H9 (cell line): ENCODE measurements at regions not wholly inside any gene's neighbourhood (a gene's known extent, or its start where the extent isn't known, plus 50 kb on each side); places are given as distances from the start of the nearest gene placed in this dataset.

Experiments
- DNase-seq: peaks from one replicate; pipeline ENCODE4 v3.0.0-alpha.2; 2017
- H2AFZ ChIP-seq: one replicate; pipeline ENCODE4 v1.6.1; 2013; ENCODE audit warnings: mild to moderate bottlenecking, low read length, control low read depth, moderate library complexity
- H2AK5ac ChIP-seq: 2 replicates; pipeline ENCODE4 v1.6.1; 2013; ENCODE audit warnings: low read length, control low read depth, mixed read lengths; ENCODE audit not compliant: insufficient read length
- H2BK120ac ChIP-seq: one replicate; pipeline ENCODE4 v1.6.1; 2013; ENCODE audit warnings: low read depth, mild to moderate bottlenecking, low read length, control low read depth, inconsistent platforms; ENCODE audit not compliant: poor library complexity, severe bottlenecking
- H2BK12ac ChIP-seq: 2 replicates; pipeline ENCODE4 v1.6.1; 2013; ENCODE audit warnings: low read length, control low read depth, mixed read lengths, low read depth; ENCODE audit not compliant: insufficient read length
- H2BK15ac ChIP-seq: 2 replicates; pipeline ENCODE4 v1.6.1; 2013; ENCODE audit warnings: low read depth, low read length, control low read depth
- H2BK20ac ChIP-seq: one replicate; pipeline ENCODE4 v1.6.1; 2013; ENCODE audit warnings: low read depth, mild to moderate bottlenecking, low read length, control low read depth, inconsistent platforms; ENCODE audit not compliant: poor library complexity, severe bottlenecking
- H2BK5ac ChIP-seq: 2 replicates; pipeline ENCODE4 v1.6.1; 2013; ENCODE audit warnings: low read length, control low read depth, mixed read lengths; ENCODE audit not compliant: insufficient read length
- H3K14ac ChIP-seq: 2 replicates; pipeline ENCODE4 v1.6.1; 2013; ENCODE audit warnings: low read length, control low read depth; ENCODE audit not compliant: insufficient read depth
- H3K18ac ChIP-seq: 2 replicates; pipeline ENCODE4 v1.6.1; 2013; ENCODE audit warnings: low read depth, mild to moderate bottlenecking, mixed read lengths, low read length, control low read depth; ENCODE audit not compliant: insufficient read length
- H3K23ac ChIP-seq: 2 replicates; pipeline ENCODE4 v1.6.1; 2013; ENCODE audit warnings: low read length, control low read depth, mixed read lengths, low read depth; ENCODE audit not compliant: insufficient read length
- H3K23me2 ChIP-seq: 2 replicates; pipeline ENCODE4 v1.6.1; 2013; ENCODE audit warnings: low read depth, mild to moderate bottlenecking, mixed read lengths, low read length, control low read depth; ENCODE audit not compliant: insufficient read length, poor library complexity, severe bottlenecking
- H3K27ac ChIP-seq: 2 replicates; pipeline ENCODE4 v1.5.1; 2013; ENCODE audit warnings: low read length, control low read depth, mixed read lengths, low read depth; ENCODE audit not compliant: insufficient read length
- H3K27me3 ChIP-seq: 2 replicates; pipeline ENCODE4 v1.6.1; 2013; ENCODE audit warnings: low read length, control low read depth, inconsistent platforms; ENCODE audit not compliant: insufficient read depth
- H3K4ac ChIP-seq: 2 replicates; pipeline ENCODE4 v1.6.1; 2013; ENCODE audit warnings: low read depth, mild to moderate bottlenecking, control low read depth, inconsistent platforms, low read length, moderate library complexity
- H3K4me1 ChIP-seq: 2 replicates; pipeline ENCODE4 v1.6.1; 2013; ENCODE audit warnings: low read length, control low read depth, inconsistent platforms; ENCODE audit not compliant: insufficient read depth
- H3K4me2 ChIP-seq: 2 replicates; pipeline ENCODE4 v1.6.1; 2013; ENCODE audit warnings: low read length, control low read depth, mixed read lengths; ENCODE audit not compliant: insufficient read length, insufficient read depth
- H3K56ac ChIP-seq: 2 replicates; pipeline ENCODE4 v1.6.1; 2013; ENCODE audit warnings: low read depth, mild to moderate bottlenecking, mixed read lengths, low read length, control low read depth; ENCODE audit not compliant: insufficient read length
- H3K79me1 ChIP-seq: 2 replicates; pipeline ENCODE4 v1.6.1; 2013; ENCODE audit warnings: low read depth, mild to moderate bottlenecking, moderate library complexity, low read length, control low read depth, inconsistent platforms; ENCODE audit not compliant: insufficient read depth, poor library complexity, severe bottlenecking
- H3K79me2 ChIP-seq: 2 replicates; pipeline ENCODE4 v1.6.1; 2013; ENCODE audit warnings: low read length, control low read depth, inconsistent platforms; ENCODE audit not compliant: insufficient read depth
- H3K9ac ChIP-seq: 2 replicates; pipeline ENCODE4 v1.6.1; 2013; ENCODE audit warnings: low read length, control low read depth, mixed read lengths; ENCODE audit not compliant: insufficient read length; ENCODE audit errors: extremely low read depth
- H3K9me3 ChIP-seq: one replicate; pipeline ENCODE4 v1.6.1; 2013; ENCODE audit warnings: low read depth, low read length, inconsistent platforms; ENCODE audit not compliant: control insufficient read depth
- H3T11ph ChIP-seq: one replicate; pipeline ENCODE4 v1.6.1; 2013; ENCODE audit warnings: mild to moderate bottlenecking, low read length, control low read depth, inconsistent platforms
- H4K20me1 ChIP-seq: one replicate; pipeline ENCODE4 v1.6.1; 2013; ENCODE audit not compliant: control insufficient read depth, insufficient read length, insufficient read depth
- H4K5ac ChIP-seq: 2 replicates; pipeline ENCODE4 v1.6.1; 2013; ENCODE audit warnings: low read depth, mild to moderate bottlenecking, mixed read lengths, low read length, control low read depth; ENCODE audit not compliant: insufficient read length
- H4K8ac ChIP-seq: replicated peaks from 2 replicates; pipeline ENCODE4 v1.6.1; 2013; ENCODE audit warnings: low read length, control low read depth, mixed read lengths, low read depth; ENCODE audit not compliant: insufficient read length
- H4K91ac ChIP-seq: 2 replicates; pipeline ENCODE4 v1.6.1; 2013; ENCODE audit warnings: low read depth, mild to moderate bottlenecking, moderate library complexity, mixed read lengths, low read length, control low read depth; ENCODE audit not compliant: insufficient read length
- H3K27ac Mint-ChIP-seq, 3 experiments: 2 replicates in 2 of 3; 3 replicates in 1 of 3; pipeline ENCODE4 v1.8.0; 2020 to 2021; ENCODE audit warnings: mixed read lengths in 3 of 3, mild to moderate bottlenecking in 1 of 3, moderate library complexity in 1 of 3
- H3K27me3 Mint-ChIP-seq: 2 replicates; pipeline ENCODE4 v1.8.0; 2021; ENCODE audit warnings: low read depth, mild to moderate bottlenecking, moderate library complexity, mixed read lengths
- H3K36me3 Mint-ChIP-seq, 3 experiments: 2 replicates in 2 of 3; 3 replicates in 1 of 3; pipeline ENCODE4 v1.8.0; 2020 to 2021; ENCODE audit warnings: low read depth in 3 of 3, mixed read lengths in 3 of 3; ENCODE audit not compliant: insufficient read depth in 1 of 3
- H3K4me1 Mint-ChIP-seq, 2 experiments: 2 replicates each; pipeline ENCODE4 v1.8.0; 2020; ENCODE audit warnings: mixed read lengths in 2 of 2
- H3K4me3 Mint-ChIP-seq, 2 experiments: 2 replicates in 1 of 2; 3 replicates in 1 of 2; pipeline ENCODE4 v1.8.0; 2020 to 2021; ENCODE audit warnings: mild to moderate bottlenecking in 2 of 2, mixed read lengths in 2 of 2, moderate library complexity in 1 of 2
- H3K9me3 Mint-ChIP-seq, 2 experiments: 2 replicates in 1 of 2; 3 replicates in 1 of 2; pipeline ENCODE4 v1.8.0; 2020; ENCODE audit warnings: mild to moderate bottlenecking in 2 of 2, mixed read lengths in 2 of 2, moderate library complexity in 1 of 2
- CTCF ChIP-seq: fragments of 200-600 bp; sonication (generic); conservative IDR thresholded peaks from 3 replicates; pipeline ENCODE4 v1.8.0; 2021; ENCODE audit warnings: antibody characterized with exemption, mild to moderate bottlenecking

- Histone ChIP-seq H4K5ac (no peak overlapping the region), H2AK5ac (no peak overlapping the region), H3K4me1 (no peaks in the 10 kb centered on the region), H3K27ac (no peak overlapping the region), H3T11ph (no peak overlapping the region), H3K4me2 (no peak overlapping the region), H3K79me1 (no peaks in the 10 kb centered on the region), H2AFZ (no peak overlapping the region), H3K9me3 (no peaks in the 10 kb centered on the region), H3K18ac (no peak overlapping the region), H3K4ac (no peak overlapping the region), H4K20me1 (no peaks in the 10 kb centered on the region), H4K8ac (no peak overlapping the region), H3K56ac (no peak overlapping the region), H3K23me2 (no peaks in the 10 kb centered on the region), H3K79me2 (no peaks in the 10 kb centered on the region), H4K91ac (no peak overlapping the region), H2BK120ac (no peak overlapping the region), H2BK20ac (no peak overlapping the region), H3K9ac (no peak overlapping the region), H2BK5ac (no peak overlapping the region), H3K14ac (no peak overlapping the region), H2BK15ac (no peak overlapping the region), H3K23ac (no peak overlapping the region), H2BK12ac (no peak overlapping the region), H3K27me3 (no peaks in the 10 kb centered on the region)
- no peak overlapping the region; a peak in 1 of 7 replicates for H3K27ac Mint-ChIP-seq
- no peak for TF ChIP-seq CTCF
- H3K36me3 Mint-ChIP-seq = peaks cover 10 to 31% (median 12%) of the 10 kb centered on the region in 3 experiments; a peak in 6 of 7 replicates
- H3K27me3 Mint-ChIP-seq = no peaks in the 10 kb centered on the region
- peaks cover 4 to 8% of the 10 kb centered on the region in 2 experiments for H3K4me1 Mint-ChIP-seq
- H3K4me3 Mint-ChIP-seq = no peak overlapping the region
- peaks cover 27 to 44% of the 10 kb centered on the region in 2 experiments for H3K9me3 Mint-ChIP-seq
- no peak for DNase-seq
Measured at GRCh38 chrX:42886519-42886918, 108.6 kb upstream of the PPP1R2C start.
